ENCODE measurements at regions not wholly inside any gene's neighbourhood (a gene's known extent, or its start where the extent isn't known, plus 50 kb on each side); places are given as distances from the start of the nearest gene placed in this dataset.
"Not testable (repeated sequence)": the region's sequence is repeated elsewhere in the genome, so short reads cannot be mapped to it uniquely, and the experiment has no call there.

DNA sequence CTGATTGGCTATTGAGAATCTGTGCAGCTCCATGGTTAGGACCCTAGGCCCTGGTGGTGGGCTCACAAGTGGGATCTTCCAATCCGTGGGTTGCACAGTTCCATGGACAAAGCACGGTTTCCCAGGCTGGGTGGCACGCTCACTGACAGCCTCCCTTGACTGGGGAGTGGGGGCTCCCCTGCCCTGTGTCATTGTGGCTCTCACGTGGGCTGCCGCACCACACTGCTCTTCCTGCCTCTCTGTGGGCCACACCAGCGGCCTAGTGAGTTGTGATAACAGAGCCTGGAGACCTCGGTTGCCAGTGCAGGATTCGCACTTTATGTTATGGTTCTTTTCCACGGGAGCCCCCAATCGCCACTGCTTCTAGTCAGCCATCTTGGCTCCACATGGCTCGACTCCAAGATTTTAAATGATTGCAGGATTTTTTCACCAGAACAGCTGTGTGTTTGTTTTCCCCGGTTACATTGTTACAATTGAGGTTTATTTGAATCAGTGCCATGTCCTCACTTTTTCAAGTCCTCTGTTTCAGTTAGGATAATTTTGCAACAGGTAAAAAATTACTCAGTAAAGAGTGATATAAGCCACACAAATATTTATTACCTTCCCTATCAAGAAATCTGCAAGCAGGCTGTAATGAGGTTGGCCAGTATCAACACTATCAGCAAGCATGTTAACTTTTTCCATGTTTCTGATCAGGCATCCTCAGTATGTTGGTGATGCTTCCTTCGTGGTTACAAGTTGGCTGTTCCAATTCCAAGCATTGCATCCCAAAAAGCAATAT lies 253.8 kb downstream of the ZNF608 start:
- CTCF ChIA-PET: no interaction called here
- POLR2A ChIA-PET: no interaction called here
- no peak for TF ChIP-seq CTCF (IDR thresholded peaks at IDR 0.05; ENCODE audit: control extremely low read depth, extremely low read depth, low read depth, missing control alignments)
- DNase-seq (ENCODE audit: extremely low spot score): no peak

GRCh38 chr5:124490315-124490714 lies 256.1 kb downstream of the ZNF608 start:
- POLR2A ChIA-PET; DNase-seq (ENCODE audit: extremely low spot score): not testable (repeated sequence)
- CTCF ChIA-PET: interaction anchor here (1.2 kb wide), 1 partner anchor 21 kb away, joined by 3 read pairs; no protein-coding TSS in a partner anchor

GRCh38 chr5:124481419-124481818 lies 265.0 kb downstream of the ZNF608 start:
- ChIA-PET CTCF (no interaction called here), POLR2A (no interaction called here)
- TF ChIP-seq CTCF (IDR thresholded peaks at IDR 0.05; ENCODE audit: control extremely low read depth, extremely low read depth, low read depth, missing control alignments): no peak
- no peak for DNase-seq (ENCODE audit: extremely low spot score)

GRCh38 chr5:124480964-124481363 lies 265.5 kb downstream of the ZNF608 start:
- CTCF ChIA-PET: no interaction called here
- DNase-seq (ENCODE audit: extremely low spot score): no peak
- TF ChIP-seq CTCF (IDR thresholded peaks at IDR 0.05; ENCODE audit: control extremely low read depth, extremely low read depth, low read depth, missing control alignments): no peak
- POLR2A ChIA-PET: no interaction called here

GRCh38 chr5:124480022-124480421 lies 266.4 kb downstream of the ZNF608 start:
- no peak for TF ChIP-seq CTCF (IDR thresholded peaks at IDR 0.05; ENCODE audit: control extremely low read depth, extremely low read depth, low read depth, missing control alignments)
- ChIA-PET CTCF (interaction anchor here (1.3 kb wide), 1 partner anchor 11 kb away, joined by 5 read pairs; no protein-coding TSS in a partner anchor), POLR2A (no interaction called here)
- DNase-seq (ENCODE audit: extremely low spot score): no peak

DNA sequence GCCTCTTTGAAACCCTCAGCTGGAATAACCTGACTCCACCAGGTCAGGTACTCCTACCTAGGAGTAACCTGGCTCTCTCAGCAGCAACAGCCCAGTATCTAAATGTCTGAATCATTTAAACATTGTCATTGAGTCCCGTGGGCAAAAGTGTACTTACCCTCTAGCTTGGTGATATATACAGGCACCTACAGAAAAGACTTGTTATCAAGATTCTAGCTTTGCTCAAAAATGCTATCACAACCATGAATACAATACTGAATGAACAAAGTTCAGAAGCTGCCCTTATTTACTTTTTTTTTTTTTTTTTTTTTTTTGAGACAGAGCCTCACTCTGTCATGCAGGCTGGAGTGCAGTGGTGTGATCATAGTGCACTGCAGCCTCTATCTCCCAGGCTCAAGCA lies 268.2 kb downstream of the ZNF608 start:
- CTCF ChIA-PET: no interaction called here
- DNase-seq (ENCODE audit: extremely low spot score): no peak
- POLR2A ChIA-PET: no interaction called here
- TF ChIP-seq CTCF (IDR thresholded peaks at IDR 0.05; ENCODE audit: control extremely low read depth, extremely low read depth, low read depth, missing control alignments): no peak

GRCh38 chr5:124477577-124477976 lies 268.9 kb downstream of the ZNF608 start:
- TF ChIP-seq CTCF (IDR thresholded peaks at IDR 0.05; ENCODE audit: control extremely low read depth, extremely low read depth, low read depth, missing control alignments): no peak
- ChIA-PET POLR2A (no interaction called here), CTCF (interaction anchor here (0.8 to 1.3 kb wide), 2 partner anchors 16 to 18 kb away, joined by 3 to 4 read pairs; no protein-coding TSS in a partner anchor)
- no peak for DNase-seq (ENCODE audit: extremely low spot score)
